ENCODE measurements at regions not wholly inside any gene's neighbourhood (a gene's known extent, or its start where the extent isn't known, plus 50 kb on each side); places are given as distances from the start of the nearest gene placed in this dataset.

GRCh38 chr5:90185897-90186468, 223.6 kb downstream of the CETN3 start:
- no peak for DNase-seq

- DNase-seq: no peak
Measured at GRCh38 chr5:90184764-90185163, 224.8 kb downstream of the CETN3 start.

- no peak for DNase-seq
Measured at GRCh38 chr5:90182726-90183125, 226.8 kb downstream of the CETN3 start.

DNA sequence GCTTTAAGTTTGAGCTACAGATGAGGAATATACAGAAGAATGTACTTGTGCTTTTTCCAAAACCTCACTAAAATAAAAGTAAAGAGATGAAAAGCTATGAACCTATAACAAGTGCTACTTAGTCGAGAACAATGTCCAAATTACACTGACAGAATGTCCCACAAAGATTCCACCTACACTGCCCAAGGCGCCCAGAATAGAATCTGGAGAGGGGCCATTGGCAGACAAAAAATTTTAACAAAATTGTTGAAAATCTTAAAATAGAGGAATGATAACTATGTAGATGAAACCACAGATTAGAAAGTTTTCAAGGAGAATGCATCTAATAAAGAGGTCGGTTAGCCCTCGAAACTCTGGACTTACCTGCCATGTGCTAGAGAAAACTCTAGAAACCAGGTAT, 235.3 kb downstream of the CETN3 start:
- no peak for DNase-seq

GRCh38 chr5:90173299-90174030, 236.1 kb downstream of the CETN3 start:
- DNase-seq: no peak

GRCh38 chr5:90171466-90171865, 238.1 kb downstream of the CETN3 start:
- no peak for DNase-seq

- no peak for DNase-seq
Measured at GRCh38 chr5:90170261-90170660, 239.3 kb downstream of the CETN3 start.

- no peak for DNase-seq
Measured at GRCh38 chr5:90169078-90169477, 240.5 kb downstream of the CETN3 start.

DNA sequence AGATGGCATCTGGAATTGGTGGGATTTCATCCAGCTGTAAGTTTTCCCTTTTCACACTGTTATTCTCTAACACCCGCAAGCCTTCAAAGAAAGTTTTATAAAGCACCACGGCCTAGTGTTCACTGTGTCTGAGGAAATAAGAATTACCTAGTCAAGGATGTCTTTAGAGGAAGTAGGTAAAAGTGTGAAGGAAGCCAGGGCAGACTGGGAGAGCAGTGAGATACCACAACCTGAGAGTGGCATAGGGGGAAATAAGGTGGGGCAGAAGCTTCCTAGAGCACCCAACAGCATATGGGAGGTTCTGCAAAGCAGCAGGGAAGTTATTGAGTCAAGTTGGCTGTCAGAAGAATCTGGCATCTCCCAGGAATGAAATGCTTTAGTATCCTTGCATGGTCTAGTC, 241.2 kb downstream of the CETN3 start:
- DNase-seq: no peak

DNA sequence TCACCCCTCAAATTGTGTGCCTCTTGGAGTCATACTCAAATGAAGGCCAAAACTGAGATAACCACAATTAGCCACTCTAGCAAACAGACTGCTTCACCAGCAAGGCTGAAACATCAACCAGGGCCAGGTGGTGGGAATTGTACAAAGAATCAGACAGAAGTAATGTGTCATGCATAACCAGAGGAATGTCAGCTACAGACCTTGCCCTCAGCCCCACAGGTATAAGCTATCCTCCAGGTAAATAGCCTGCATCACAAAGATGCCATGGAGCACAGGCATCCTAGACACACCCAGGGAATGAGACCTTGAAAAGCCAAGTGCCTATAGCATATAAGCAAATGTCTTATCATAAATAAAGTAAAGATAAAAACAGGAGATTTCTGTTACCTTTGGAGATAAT, 242.7 kb downstream of the CETN3 start:
- no peak for DNase-seq

- no peak for DNase-seq
Measured at GRCh38 chr5:90162324-90162723, 247.2 kb downstream of the CETN3 start.

GRCh38 chr5:90161414-90161813, 248.1 kb downstream of the CETN3 start:
- no peak for DNase-seq

- no peak for DNase-seq
Measured at GRCh38 chr5:90158131-90158530, 251.4 kb downstream of the CETN3 start.

DNA sequence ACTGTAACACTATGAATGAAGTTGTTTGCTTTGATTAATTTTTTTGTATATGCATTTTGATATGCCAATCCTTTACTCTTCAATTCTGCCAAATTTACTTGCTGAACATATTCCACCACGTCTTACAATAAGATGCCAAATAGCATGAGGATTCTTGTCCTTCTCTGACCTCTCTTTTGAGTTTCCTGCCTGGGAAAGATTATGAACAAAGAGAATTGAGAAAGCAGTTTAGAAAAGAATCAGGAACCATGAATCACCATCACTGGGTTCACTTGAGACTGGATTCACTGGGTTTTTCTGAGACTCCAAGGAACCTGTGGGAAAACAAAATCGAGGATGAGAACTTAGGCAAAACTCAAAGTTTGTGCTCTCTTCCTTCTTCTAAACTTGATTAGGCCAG, 256.5 kb downstream of the CETN3 start:
- DNase-seq: no peak

DNA sequence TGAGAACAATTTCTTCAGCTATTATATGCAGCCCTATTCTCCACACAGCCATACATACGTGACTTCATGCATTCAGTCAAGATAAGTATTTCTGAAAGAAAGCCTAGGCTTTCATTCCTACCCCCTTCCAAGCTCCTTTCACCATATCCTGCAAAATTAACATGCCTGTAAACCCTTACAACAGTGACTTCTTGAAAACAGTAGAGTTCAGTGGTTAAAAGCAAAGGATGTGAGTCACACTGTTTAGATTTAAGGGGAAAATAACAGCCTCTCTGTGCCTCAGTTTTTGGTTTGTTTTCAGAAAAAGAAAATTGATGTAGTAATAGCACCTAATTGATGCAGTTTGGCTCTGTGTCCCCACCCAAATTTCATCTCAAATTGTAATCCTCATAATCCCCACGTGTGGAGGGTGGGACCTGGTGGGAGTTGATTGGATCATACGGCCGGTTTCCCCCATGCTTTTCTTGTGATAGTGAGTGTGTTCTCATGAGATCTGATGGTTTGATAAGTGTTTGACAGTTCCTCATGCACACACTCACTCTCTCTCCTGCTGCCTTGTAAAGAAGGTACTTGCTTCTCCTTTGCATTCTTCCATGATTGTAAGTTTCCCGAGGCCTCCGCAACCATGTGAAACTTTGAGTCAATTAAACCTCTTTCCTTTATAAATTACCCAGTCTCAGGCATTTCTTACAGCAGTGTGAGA, 264.8 kb downstream of the CETN3 start:
- DNase-seq: no peak

- DNase-seq: no peak
Measured at GRCh38 chr5:90142541-90142940, 267.0 kb downstream of the CETN3 start.

GRCh38 chr5:90141984-90142383, 267.6 kb downstream of the CETN3 start:
- DNase-seq: no peak

DNA sequence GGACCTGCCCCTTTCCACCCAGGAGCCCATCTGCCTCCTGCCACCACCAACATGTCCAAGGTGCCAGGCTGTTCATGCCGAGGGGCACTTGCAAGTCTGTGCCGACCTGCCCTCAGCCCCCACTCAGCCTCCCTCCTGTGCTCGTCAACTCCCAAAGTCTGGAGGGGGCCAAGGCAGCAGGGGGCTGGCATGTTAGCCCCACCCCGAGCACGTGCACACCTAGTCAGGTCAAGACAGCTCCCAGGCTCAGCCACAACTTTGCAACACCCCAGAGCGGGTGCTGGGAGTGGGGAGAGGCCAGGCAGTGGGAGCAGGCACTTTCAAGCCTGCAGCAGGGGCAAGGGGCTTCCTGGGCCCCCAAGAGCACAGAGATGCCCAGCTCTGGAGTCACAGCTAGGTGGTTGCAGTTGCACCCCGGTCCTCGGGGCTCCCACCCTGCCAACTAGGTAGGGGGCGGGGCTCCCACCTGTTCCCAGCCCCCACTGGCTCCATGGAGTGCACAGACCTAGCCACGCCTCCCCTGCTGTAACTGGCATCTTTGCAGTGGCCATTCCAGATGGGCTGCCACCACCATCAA, 272.5 kb downstream of the CETN3 start:
- no peak for DNase-seq

DNA sequence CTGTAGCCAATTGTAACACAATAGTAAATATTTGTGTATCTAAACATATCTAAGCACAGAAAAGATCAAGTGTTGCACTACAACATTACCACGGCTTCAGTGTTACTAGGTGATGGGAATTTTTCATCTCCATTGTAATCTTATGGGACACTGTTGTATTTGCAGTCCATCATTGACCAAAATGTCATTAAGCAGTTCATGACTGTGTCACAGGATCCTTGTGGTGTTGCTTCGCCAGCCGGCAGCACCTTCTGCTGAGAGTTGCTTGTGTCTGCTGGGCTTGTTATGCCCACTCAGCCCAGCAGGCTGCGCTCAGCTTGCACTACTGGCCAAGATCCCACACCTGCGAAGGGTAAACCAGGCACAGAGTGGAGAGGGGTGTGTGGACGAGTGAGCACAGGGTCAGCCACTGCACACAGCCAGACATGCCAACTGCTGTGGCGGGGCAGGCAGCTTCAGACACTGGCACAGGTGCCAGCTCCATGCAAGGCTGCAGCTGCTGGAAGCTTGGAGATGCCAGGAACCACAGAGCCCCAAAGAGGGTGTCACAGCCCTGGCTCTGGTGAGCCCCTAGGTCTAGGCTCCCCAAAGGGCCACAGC, 273.7 kb downstream of the CETN3 start:
- no peak for DNase-seq

DNA sequence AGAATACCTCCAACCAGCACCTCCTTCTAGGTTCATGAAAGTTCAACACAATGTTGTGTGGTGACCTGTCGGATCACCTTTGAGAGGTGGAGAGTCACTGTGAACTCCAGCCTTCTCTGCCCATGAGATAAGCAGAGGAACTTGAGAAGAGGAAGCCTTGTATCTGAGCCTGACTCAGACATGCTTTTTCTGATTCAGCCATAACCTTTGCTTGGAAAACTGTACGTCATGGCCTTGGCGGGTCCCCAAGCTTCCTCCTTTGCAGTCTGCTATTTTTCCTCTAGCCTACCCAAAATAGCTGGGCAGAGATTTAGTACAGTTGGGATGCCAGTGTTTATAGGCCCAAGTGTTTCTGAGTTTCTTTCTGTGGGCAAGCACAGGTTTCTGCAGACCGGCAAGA, 274.7 kb downstream of the CETN3 start:
- no peak for DNase-seq

DNA sequence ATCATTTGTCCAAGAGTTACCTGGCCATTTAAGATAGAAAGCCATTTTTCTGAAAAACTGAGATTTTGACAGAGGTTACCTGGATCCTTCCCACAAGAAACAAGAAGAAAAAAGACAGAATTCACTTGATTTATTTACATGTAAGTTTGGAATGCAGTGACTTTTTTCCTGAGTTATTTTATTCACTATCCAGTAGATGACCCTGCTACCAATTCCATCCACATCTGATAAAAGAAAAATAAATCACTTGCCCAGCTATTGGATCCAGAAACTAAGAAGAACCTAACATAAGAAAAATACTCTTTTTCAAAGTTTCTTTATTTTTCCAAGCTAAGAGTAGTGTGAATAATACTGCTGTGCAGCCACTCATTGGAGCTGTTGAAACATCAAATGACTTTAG, 275.2 kb downstream of the CETN3 start:
- DNase-seq: no peak

GRCh38 chr5:90133941-90134340, 275.6 kb downstream of the CETN3 start:
- DNase-seq: no peak

DNA sequence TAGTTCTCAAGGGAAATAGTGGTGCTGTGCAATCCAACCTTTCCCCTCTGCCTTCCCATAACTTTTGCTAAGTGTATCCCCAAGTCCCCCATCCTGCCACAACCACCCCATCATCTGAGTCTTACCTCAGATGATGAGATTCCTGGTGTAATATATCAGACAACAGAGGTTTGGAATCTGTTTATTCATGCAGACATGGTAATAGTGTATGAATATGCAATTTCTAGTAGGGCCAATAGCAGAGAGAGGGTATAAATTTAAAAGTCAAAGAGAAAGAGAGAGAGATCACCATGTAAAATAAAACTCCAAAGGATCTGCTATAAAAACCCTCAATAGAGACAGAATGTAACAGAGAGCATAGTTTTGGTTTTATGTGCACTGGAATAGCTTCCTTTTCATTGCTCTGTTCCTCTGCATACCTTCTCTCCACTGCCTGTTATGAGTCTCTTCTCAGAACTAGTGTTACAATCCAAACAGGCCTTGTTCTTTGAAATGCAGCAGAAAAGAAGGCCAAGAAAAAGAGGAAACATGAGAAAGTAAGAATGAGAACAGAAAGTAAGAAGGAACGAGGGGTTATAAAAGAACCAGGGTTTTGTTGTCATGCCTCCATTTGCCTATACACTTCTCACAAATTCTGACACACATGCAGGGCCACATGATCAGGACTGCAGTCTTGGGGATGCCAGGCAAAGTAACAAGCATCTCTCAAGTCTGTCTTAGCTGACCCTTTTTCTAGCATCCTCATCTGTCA, 278.0 kb downstream of the CETN3 start:
- no peak for DNase-seq

All from central memory CD4-positive, alpha-beta T cell (primary cell).